Fibroblast of lung (primary cell): ENCODE measurements at regions not wholly inside any gene's neighbourhood (a gene's known extent, or its start where the extent isn't known, plus 50 kb on each side); places are given as distances from the start of the nearest gene placed in this dataset.

Source experiments
- EZH2 ChIP-seq: IDR thresholded peaks from 2 replicates; pipeline ENCODE4 v1.5.1; 2012; ENCODE audit warnings: low read length, control low read depth, mild to moderate bottlenecking; ENCODE audit errors: missing control alignments
- TF ChIP-seq, protein P1 (sequence below), 2 donors: IDR thresholded peaks in 1 of 2; conservative IDR thresholded peaks in 1 of 2; 1 replicate in 1 of 2; 2 replicates in 1 of 2; pipeline ENCODE4 v1.5.1; 2011 to 2012; ENCODE audit warnings: low read length in 2 of 2, control low read depth in 1 of 2, inconsistent platforms in 1 of 2, low read depth in 1 of 2, mild to moderate bottlenecking in 1 of 2

GRCh38 chrX:131646106-131646505, 102.2 kb downstream of the OR13H1 start:
- no peak for TF ChIP-seq EZH2
- TF ChIP-seq, protein P1, sequence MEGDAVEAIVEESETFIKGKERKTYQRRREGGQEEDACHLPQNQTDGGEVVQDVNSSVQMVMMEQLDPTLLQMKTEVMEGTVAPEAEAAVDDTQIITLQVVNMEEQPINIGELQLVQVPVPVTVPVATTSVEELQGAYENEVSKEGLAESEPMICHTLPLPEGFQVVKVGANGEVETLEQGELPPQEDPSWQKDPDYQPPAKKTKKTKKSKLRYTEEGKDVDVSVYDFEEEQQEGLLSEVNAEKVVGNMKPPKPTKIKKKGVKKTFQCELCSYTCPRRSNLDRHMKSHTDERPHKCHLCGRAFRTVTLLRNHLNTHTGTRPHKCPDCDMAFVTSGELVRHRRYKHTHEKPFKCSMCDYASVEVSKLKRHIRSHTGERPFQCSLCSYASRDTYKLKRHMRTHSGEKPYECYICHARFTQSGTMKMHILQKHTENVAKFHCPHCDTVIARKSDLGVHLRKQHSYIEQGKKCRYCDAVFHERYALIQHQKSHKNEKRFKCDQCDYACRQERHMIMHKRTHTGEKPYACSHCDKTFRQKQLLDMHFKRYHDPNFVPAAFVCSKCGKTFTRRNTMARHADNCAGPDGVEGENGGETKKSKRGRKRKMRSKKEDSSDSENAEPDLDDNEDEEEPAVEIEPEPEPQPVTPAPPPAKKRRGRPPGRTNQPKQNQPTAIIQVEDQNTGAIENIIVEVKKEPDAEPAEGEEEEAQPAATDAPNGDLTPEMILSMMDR (conservative IDR thresholded peaks at IDR 0.05 in 1 of 2, IDR thresholded peaks at IDR 0.05 in 1 of 2; ENCODE audit: low read depth in 1 of 2, low read length in 2 of 2): no peak
